ENCODE measurements at regions not wholly inside any gene's neighbourhood (a gene's known extent, or its start where the extent isn't known, plus 50 kb on each side); places are given as distances from the start of the nearest gene placed in this dataset.
"Not testable (repeated sequence)": the region's sequence is repeated elsewhere in the genome, so short reads cannot be mapped to it uniquely, and the experiment has no call there.

DNA sequence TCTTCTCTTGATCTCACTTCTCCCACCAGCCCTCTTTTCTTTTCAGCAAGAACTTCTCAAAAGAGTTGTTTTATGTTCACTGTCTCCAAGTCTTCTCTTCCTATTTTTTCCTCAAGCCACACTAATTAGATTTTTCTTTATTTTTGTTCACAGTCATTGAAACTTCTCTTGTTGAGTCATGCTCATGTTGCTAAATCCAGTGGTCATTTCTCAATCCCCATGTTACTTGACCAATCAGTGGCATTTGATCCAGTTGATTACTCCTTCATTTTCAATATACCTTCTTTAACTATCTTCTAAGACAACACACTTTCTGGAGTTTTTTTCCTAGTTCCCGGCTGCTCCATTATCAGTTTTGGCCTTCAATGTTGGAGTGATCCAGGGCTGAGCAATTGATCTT, 103.1 kb upstream of the LSM6 start:
- DNase-seq, result no peak

DNA sequence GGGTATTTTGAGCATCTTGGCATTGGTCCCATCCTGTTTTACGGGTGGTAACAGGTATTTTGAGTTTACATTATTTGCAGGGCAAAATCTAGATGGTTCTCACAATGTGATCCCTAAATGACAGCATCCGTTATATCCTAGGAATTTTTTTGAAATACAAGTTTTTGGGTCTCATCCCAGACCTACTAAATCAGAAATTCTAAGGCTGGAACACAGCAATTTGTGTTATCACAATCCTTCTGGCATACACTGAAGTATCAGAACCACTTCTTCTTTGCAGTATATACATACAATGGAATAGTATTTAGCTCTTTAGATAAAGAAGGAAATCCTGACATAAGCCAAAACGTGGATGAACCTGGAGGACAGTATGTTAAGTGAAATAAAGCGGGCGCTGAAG, 104.1 kb upstream of the LSM6 start:
- no peak for DNase-seq

DNA sequence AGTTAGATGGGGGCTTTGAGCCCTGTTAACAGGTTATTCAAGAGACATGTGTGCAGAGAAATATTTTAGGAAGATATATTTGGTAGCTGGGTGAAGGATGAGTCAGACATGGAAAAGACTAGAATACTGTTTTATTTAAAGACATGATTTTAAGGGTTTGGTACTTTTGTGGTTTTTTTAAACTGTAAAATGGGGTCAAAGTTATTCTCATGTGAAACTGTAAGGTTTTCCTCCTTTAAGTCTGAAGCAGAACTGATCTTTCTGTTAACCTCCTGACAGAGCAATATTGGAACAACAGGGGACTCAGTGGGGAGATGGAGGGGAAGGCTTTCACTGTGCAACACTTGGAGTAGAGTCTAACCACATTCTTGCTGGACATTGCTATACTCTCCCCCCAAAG, 112.4 kb upstream of the LSM6 start:
- DNase-seq, result no peak

DNA sequence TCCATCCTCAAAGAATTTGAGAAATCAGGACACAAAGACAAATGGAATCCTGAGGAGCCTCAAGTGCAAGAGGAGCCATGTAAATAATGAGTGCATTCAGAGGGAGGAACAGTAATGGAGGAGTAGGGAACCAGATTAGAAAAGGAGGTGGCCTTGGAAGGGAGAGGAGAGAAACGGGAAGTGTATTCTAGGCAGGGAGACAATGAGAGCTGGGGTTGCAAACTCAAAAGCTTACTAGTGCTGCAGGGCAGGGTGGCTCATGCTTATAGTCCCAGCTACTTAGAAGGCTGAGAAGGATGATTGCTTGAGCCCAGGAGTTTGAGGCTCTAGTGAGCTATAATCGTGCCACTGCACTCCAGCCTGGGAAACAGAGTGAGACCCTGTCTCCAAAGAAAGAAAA, 113.2 kb upstream of the LSM6 start:
- no peak for DNase-seq

DNA sequence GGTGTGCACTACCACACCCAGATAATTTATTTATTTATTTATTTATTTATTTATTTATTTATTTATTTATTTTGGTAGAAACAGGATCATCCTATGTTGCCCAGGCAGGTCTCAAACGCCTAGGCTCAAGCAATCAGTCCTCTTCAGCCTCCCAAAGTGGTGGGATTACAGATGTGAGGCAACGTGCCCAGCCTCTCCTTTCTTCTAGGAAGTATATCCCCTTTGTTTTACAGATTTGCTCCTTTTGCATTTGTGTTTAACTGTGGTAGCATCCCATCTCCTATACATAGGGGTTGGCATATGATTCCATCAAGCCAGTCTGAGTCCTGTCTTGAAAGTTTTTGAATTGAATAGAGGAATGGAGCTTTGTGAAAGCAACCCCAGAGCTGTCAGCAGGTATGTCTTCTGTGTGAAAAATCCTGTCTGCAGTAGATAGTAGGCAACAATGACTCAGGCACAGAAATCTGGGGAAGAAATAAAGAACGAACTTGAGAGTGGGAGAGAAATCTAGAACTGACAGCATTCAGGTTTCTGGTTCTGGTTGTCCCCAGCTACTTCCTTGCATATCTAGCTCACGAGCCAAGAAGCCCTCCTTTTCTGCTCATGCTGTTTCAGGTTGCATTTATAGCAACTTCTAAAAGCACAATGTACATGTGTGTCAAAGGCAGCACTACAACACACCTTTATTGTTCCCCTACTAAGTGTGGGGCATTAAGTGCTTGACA, 113.7 kb upstream of the LSM6 start:
- no peak for DNase-seq

DNA sequence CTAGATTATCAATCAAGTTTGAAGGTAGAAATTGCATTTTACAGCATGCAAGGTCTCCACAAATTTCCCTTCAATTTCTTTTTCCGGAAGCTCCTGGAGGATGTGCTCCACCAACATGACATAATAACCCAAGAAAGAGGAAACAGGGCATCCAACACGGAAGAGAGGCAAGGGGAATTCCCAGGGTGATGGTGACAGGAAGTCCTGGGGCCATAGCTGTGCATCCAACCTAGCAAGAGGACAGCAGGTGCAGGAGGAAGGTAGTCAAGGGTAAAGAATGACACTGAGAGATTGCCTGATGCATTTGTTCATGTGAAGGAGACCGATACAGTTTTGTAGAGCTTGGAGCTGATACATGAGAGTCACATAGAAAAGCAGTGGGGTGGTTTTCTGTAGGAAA, 115.7 kb upstream of the LSM6 start:
- no peak for DNase-seq

DNA sequence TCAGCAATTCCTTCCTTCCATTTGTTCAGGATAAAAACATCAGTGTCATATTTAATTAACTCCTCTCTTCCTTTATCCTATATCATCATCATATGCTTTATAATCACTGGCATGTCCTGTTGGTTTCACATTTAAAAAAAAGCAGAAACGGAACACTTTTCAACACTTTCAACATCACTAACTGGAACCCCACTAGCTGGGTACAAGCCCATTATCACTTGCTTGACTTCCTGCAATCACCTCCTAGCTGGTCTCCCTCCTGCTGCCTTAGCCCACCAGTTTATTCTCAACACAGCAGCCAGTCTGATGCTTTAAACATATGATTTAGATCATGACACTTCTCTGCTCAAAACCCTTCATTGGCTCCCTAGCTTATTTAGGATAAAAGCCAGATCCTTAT, 116.4 kb upstream of the LSM6 start:
- DNase-seq, result no peak

DNA sequence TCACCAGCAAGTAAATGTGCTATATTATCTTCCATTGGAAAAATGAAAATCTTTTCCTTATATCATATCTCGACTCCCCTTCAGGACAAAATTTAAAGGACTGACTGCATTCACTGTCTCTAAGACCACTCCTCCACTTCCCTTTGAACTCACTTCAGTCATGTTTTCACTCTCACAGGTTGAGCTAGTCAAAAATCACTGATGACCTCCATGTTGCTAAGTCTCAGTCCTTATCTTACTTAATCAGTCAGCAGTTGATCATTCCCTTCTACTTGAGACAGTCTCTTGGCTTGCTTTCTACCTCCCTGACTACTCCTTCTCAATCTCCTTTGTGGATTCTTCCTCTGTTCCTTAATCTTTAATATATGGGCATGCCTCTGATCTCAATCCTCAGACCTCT, 117.0 kb upstream of the LSM6 start:
- no peak for DNase-seq

DNA sequence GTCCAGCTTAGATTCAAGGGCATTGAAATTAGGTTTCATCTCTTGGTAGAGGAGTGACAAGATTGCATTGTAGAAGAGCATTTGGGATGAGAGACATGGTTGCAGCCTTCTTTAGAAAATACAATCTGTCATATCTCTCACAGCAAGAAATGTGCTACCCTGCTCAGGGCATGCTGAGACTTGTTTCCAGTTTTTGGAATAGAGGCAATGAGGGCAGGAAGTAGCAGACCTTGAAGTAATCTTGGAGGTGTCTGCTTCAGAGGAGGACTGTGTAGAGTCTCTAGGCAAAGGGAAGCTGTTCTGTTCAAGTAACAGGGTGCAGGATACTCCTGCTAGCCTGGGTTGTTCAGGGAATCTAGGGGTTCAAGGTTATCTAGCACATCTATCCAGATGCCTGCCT, 116.1 kb upstream of the ZNF827 start:
- no peak for DNase-seq

DNA sequence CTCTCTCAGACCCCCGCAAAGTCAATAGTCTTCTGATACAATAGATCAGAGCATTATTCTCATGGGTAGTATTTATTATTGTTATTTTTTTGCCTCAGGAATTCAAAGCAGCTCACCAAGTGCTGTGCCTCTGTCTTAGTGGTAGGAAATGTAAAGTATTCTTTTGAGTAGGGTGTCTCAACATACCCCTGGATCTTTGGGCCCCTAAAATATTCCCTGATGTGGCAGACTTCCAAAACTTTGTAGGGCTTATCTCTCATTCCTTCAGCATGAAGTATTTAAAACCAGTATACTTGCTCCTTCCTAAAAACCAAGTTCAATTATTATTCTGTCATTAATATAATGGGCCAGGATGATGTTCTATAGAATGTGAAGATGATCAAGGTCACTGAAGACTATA, 115.3 kb upstream of the ZNF827 start:
- no peak for DNase-seq

DNA sequence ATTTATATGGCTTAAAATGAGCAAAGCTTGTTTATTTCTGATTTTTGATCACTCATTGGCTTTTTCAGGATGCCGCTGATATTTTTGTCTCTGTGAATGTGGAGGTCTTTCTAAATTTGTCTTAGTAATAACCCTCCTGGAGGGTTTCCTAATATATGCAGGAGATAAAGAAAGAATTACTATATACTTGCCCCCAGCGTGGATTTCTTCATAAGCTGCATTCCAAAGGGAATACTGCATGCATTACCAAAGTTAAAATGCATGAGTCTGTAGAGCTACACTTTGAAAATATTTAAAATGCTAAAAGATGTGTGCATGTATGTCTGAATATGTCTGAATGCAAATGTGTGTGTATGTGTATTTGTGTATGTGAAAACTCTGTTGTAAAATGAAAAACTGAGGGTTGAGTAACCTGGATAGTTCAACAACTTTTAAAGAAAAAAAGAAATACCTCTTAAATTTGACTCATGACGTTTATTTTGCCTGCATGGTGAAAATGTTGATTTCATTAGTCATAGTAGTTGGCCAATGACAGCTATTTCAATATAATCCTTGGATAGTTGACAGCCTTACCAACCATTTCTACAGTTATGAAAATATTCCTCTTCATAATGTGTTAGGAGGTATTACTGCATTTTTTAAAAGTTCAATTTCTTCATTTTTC, 113.2 kb upstream of the ZNF827 start:
- DNase-seq, result no peak

DNA sequence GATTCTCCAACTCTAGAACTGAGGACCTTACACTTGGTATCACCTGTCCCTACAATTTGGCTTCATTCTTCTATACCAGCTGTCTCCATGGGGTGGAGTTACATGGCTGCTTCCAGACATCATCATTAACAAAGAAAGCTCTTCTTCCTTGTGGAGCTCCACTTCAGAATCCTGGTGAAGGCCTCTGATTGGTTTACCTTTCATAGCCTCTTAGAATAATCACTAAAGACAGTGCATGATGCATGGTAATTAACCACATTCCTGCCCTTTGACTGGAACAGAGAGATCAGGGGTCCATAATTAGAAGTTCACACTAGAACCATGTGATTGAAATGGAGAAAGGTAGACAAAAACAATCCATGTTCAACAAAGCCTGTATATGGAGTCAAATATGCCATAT, 112.6 kb upstream of the ZNF827 start:
- no peak for DNase-seq

DNA sequence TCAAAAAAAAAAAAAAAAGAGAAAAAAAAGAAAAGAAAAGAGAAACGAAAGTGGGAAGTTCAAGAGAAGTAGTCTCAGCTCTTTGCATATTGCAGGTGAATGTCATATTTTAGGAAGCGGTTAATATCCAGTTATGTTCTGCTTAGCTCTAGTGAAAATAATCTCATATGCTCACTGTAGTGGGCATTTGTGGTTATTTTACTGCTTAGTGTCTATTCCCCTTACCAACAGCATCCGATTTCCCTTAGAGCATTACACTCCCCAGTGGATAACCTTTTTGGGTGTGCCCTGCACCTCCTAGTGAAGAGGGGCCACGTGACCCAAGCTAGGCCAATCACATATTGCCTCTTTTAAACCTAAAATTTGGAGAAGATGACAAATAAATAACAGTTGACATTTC, 111.2 kb upstream of the ZNF827 start:
- DNase-seq, result no peak

DNA sequence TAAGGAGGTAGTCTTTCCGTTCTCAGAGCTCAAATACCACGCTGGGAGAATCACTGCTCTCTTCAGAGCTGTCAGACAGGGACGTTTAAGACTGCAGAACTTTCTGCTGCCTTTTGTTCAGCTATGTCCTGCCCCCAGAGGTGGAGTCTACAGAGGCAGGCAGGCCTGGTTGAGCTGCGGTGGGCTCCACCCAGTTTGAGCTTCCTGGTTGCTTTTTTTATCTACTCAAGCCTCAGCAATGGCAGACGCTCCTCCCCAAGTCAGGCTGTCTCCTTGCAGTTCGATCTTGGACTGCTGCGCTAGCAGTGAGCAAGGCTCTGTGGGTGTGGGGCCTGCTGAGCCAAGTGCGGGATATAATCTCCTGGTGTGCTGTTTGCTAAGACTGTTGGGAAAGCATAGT, 109.1 kb upstream of the ZNF827 start:
- DNase-seq, result not testable (repeated sequence)

DNA sequence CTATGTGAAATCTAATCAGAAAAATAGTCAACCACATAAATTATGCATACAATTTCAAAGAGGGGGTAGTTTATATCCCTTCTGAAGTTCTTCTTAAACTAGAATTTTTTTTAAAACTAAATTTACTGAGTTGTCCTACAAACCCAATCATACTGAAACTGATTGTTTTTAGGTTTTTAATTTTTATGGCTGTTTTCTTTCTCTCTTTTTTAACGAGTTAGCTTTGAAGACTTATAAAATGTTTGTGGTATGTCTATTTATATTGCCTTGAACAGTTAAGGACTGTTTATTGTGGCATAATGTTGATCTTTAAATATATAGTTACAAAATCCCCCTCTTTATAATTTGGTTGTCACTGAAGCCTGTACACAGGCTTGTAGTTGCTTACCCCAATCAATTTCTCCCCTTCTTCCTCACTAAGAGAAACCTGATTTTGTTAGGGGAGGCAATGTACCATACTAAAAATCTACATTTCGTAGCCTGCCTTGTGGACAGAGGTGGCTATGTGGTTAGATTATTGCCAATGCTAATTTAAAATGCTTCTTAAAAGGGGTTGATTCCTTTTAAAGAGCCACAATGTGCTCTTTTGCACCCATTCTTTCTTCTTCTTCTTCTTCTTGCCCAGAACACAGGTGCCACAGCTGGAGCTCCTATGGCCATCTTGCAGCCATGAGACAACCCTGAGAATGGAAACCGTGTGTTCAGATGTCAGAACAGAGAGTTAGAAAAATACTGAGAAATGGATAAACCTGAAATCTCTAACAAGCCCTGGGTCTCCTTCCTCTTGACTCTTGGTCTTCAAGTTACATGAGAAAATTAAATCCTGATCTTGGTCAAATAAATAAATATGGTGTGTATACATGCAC, 102.7 kb upstream of the ZNF827 start:
- DNase-seq, result no peak

DNA sequence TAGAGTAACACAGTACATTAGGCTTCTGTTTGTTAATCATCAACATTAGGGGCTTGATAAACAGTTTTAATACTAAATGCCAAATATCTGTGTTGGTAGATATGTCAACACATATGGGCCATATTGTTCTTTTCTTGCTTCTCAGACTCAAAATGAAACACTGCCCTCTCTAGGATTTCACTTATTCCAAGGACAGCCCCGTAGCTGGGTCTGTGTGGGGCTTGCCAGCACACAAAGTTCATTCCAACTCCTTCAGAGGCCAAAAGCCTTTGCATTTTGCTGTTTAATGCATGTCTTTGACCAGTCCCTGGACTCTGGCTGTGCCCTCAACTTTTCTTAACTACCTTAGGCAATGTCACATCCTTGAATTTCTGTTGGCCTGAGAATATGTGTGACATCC, 102.0 kb upstream of the ZNF827 start:
- no peak for DNase-seq

DNA sequence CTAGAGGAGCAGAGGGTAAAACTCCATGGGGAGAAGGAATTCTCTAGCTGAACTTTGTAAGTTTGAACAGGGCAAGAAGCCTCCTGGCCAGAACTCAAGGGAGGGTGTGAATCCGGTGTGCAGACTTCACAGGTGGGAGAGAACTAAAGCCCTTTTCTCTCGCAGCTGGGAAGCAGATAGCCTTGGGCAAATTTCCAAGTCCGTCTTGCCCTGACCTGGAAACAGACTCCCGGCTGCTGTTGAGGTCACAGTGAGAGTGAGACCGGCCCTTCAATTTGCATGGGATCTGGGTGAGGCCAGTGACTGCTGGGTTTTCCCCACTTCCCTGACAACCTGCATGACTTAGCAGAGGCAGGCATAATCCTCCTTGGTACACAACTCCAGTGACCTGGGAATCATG, 94.5 kb upstream of the ZNF827 start:
- DNase-seq, result no peak

DNA sequence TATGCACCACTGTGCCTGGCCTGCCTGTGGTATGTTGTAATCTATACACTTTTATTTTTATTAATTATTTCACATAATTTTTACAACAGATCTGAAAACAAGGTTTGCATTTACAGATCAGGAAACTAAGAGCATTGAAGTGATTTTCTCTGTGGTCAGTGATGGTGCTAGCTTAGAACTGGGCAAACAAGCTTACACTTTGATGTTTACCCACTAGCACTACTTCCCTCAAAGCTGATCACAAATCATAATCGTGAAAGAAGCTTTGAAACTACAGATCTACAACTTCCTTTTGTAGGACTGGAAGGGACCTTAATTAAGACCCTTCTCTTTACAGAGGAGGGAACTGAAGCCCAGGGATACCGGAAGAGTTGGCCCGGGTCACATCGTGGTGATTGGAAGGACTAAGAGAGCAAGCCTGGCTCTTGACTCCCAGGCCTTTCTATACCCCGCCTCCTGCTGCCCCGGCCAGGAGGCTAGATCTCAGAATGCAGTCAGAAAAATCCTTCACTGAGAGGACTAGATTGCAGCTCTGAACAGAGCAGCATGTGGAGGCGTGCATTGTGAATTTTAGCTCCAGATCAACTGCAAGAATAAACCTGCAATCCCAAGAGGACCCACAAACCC, 93.7 kb upstream of the ZNF827 start:
- DNase-seq, result no peak

DNA sequence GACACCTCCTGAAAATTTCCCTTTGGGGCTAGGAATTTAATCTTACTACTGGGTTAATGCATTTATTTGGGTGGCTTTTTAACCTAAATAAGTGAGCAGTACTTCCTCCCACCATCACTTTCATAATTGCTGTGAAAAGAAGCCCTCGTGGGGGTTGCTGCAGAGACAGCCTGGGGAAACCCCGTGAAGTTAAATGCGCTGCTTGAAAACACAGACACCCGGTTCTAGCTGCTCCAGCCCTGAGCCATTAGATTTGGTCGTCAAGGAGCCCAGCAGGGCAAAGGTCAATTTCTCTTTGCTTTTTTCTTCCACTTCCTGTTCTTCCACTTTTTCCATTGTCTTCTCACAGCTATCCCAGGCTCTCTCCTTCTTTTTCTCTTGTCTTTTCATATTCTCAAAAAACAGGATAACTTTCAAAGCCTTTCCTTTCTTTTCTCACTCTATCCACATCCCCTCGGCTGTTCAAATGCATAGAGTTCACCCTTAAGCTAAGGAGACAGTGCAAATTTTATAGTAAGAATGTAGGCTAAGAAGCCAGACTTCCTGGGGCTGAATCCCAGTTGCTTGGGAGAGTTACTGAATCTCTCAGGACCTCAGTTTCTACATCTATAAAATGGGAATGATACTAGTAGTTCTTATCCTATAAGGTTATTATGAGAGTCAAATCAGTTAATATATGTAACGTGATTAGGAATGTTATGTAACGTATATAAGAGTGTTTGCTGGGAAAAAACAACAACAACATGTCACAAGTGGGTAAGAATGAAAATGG, 91.5 kb upstream of the ZNF827 start:
- no peak for DNase-seq

DNA sequence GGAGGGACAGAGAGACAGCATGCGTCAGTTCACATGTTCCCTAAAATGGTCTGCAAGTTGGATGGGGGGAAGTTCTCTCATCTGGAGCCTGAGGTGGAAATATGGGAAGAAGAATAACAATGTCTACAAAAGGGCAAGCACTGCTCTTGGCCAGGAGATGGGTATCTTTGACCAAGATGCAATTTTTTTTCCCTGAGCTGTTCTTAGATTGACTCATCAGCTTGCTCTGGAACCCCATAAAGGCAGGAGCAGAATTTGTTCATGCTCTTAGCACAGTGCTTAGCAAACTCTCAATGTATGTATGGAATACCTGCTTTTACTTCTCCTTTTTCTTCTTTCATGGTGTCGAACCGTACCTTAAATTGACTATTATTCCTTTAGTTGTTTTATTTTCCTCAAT, 90.5 kb upstream of the ZNF827 start:
- no peak for DNase-seq

DNA sequence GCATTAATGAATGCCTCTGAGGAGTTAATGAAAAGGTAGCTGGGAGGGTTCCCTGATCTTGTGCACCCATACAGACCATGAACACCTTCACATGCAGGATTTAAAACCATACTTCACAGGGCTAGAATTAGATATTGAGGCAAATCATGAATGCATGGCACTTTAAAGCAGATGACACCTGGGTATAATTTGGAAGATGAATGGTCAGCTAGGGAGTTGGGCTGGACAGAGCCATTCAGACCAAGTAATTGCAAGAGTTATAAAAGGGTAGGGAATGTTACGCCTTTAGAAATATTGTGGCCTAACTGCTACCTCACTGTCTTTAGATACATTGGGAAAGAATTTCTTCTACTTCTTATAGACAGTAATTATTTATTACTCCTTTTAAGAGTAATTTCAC, 89.1 kb upstream of the ZNF827 start:
- DNase-seq, result no peak

DNA sequence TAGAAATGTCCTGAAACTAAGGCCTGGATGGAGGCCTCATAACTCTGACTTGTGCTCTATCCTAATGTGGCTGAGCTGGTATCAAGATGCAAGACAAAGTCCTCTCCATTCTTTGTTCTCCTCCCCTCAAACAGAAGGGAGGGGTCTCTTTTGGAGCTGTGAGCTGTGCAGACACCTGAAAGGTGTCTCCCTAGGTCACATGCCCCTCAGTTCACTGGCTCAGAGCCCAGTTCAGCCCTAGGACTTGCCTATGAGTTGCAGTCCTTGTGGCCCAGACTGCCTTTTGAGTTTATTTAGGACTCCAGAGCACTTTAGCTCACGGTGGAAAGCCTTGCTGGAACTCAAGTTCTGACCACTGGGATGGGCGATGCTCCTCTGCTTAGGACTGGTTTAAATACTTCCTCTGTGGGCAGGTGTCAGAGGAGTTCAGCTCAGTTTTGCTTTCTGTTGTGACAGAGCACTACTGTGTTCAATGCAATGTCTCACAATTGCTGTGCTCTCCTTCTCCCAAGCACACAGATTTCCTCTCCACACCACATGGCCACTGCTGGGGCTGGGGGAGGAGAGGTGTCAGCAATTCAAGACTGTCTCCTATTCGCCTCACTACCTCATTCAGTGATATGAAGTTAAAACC, 84.8 kb upstream of the ZNF827 start:
- DNase-seq, result no peak
